ENCODE measurements at regions not wholly inside any gene's neighbourhood (a gene's known extent, or its start where the extent isn't known, plus 50 kb on each side); places are given as distances from the start of the nearest gene placed in this dataset.

- Histone ChIP-seq H3K27ac (ENCODE audit: low read depth, low read length) (no peak overlapping the region), H3K9ac (ENCODE audit: low read depth, low read length) (no peak overlapping the region), H3K27me3 (ENCODE audit: control insufficient read depth, insufficient read depth, low read length) (no peaks in the 10 kb centered on the region), H3K36me3 (ENCODE audit: control insufficient read depth, insufficient read depth, low read length) (no peaks in the 10 kb centered on the region), H3K9me3 (ENCODE audit: control insufficient read depth, insufficient read depth, low read length) (no peaks in the 10 kb centered on the region), H3K4me3 (ENCODE audit: low read depth, low read length) (no peak overlapping the region), H3K4me1 (ENCODE audit: control insufficient read depth, insufficient read depth, low read length) (no peaks in the 10 kb centered on the region)
These were observed 51.8 kb downstream of the POM121L12 start for GRCh38 chr7:53087274-53087673.

- Histone ChIP-seq H3K27me3 (ENCODE audit: control insufficient read depth, insufficient read depth, low read length) (no peaks in the 10 kb centered on the region), H3K4me3 (ENCODE audit: low read depth, low read length) (no peak overlapping the region), H3K36me3 (ENCODE audit: control insufficient read depth, insufficient read depth, low read length) (no peaks in the 10 kb centered on the region), H3K27ac (ENCODE audit: low read depth, low read length) (no peak overlapping the region), H3K9ac (ENCODE audit: low read depth, low read length) (no peak overlapping the region), H3K4me1 (ENCODE audit: control insufficient read depth, insufficient read depth, low read length) (no peaks in the 10 kb centered on the region), H3K9me3 (ENCODE audit: control insufficient read depth, insufficient read depth, low read length) (no peaks in the 10 kb centered on the region)
These were observed 58.8 kb downstream of the POM121L12 start for GRCh38 chr7:53094191-53094590.

- Histone ChIP-seq H3K27me3 (ENCODE audit: control insufficient read depth, insufficient read depth, low read length) (no peaks in the 10 kb centered on the region), H3K9me3 (ENCODE audit: control insufficient read depth, insufficient read depth, low read length) (no peaks in the 10 kb centered on the region)
These were observed 59.4 kb downstream of the POM121L12 start for GRCh38 chr7:53094827-53095226.

GRCh38 chr7:53095731-53096501 is 60.5 kb downstream of the POM121L12 start:
- Histone ChIP-seq H3K9ac (ENCODE audit: low read depth, low read length) (no peak overlapping the region), H3K27ac (ENCODE audit: low read depth, low read length) (no peak overlapping the region), H3K27me3 (ENCODE audit: control insufficient read depth, insufficient read depth, low read length) (no peaks in the 10 kb centered on the region), H3K9me3 (ENCODE audit: control insufficient read depth, insufficient read depth, low read length) (no peaks in the 10 kb centered on the region), H3K36me3 (ENCODE audit: control insufficient read depth, insufficient read depth, low read length) (no peaks in the 10 kb centered on the region), H3K4me1 (ENCODE audit: control insufficient read depth, insufficient read depth, low read length) (no peaks in the 10 kb centered on the region), H3K4me3 (ENCODE audit: low read depth, low read length) (no peak overlapping the region)

More at GRCh38 chr7:53094827-53095226, 59.4 kb downstream of the POM121L12 start:
- H3K27ac ChIP-seq (ENCODE audit: low read depth, low read length), result no peak overlapping the region
- H3K9ac ChIP-seq (ENCODE audit: low read depth, low read length), result no peak overlapping the region
- no peak overlapping the region for H3K4me3 ChIP-seq (ENCODE audit: low read depth, low read length)
- H3K4me1 ChIP-seq (ENCODE audit: control insufficient read depth, insufficient read depth, low read length), result no peaks in the 10 kb centered on the region
- H3K36me3 ChIP-seq (ENCODE audit: control insufficient read depth, insufficient read depth, low read length), result no peaks in the 10 kb centered on the region

- Histone ChIP-seq H3K4me1 (ENCODE audit: control insufficient read depth, insufficient read depth, low read length) (no peaks in the 10 kb centered on the region), H3K36me3 (ENCODE audit: control insufficient read depth, insufficient read depth, low read length) (no peaks in the 10 kb centered on the region), H3K9me3 (ENCODE audit: control insufficient read depth, insufficient read depth, low read length) (no peaks in the 10 kb centered on the region), H3K9ac (ENCODE audit: low read depth, low read length) (no peak overlapping the region), H3K27me3 (ENCODE audit: control insufficient read depth, insufficient read depth, low read length) (no peaks in the 10 kb centered on the region), H3K27ac (ENCODE audit: low read depth, low read length) (no peak overlapping the region), H3K4me3 (ENCODE audit: low read depth, low read length) (no peak overlapping the region)
These were observed 64.7 kb downstream of the POM121L12 start for GRCh38 chr7:53100091-53100490.

- Histone ChIP-seq H3K27ac (ENCODE audit: low read depth, low read length) (no peak overlapping the region), H3K36me3 (ENCODE audit: control insufficient read depth, insufficient read depth, low read length) (no peaks in the 10 kb centered on the region), H3K4me1 (ENCODE audit: control insufficient read depth, insufficient read depth, low read length) (no peaks in the 10 kb centered on the region), H3K4me3 (ENCODE audit: low read depth, low read length) (no peak overlapping the region), H3K9ac (ENCODE audit: low read depth, low read length) (no peak overlapping the region), H3K9me3 (ENCODE audit: control insufficient read depth, insufficient read depth, low read length) (no peaks in the 10 kb centered on the region), H3K27me3 (ENCODE audit: control insufficient read depth, insufficient read depth, low read length) (no peaks in the 10 kb centered on the region)
These were observed 65.6 kb downstream of the POM121L12 start for GRCh38 chr7:53101026-53101425.

- no peak overlapping the region for H3K9ac ChIP-seq (ENCODE audit: low read depth, low read length)
- H3K27me3 ChIP-seq (ENCODE audit: control insufficient read depth, insufficient read depth, low read length), result no peaks in the 10 kb centered on the region
- H3K27ac ChIP-seq (ENCODE audit: low read depth, low read length), result no peak overlapping the region
- H3K4me3 ChIP-seq (ENCODE audit: low read depth, low read length), result no peak overlapping the region
- no peaks in the 10 kb centered on the region for H3K9me3 ChIP-seq (ENCODE audit: control insufficient read depth, insufficient read depth, low read length)
- peaks cover 16% of the 10 kb centered on the region for H3K4me1 ChIP-seq (ENCODE audit: control insufficient read depth, insufficient read depth, low read length)
- H3K36me3 ChIP-seq (ENCODE audit: control insufficient read depth, insufficient read depth, low read length), result no peaks in the 10 kb centered on the region
These were observed 75.0 kb downstream of the POM121L12 start for GRCh38 chr7:53110425-53110824.

- Histone ChIP-seq H3K36me3 (ENCODE audit: control insufficient read depth, insufficient read depth, low read length) (no peaks in the 10 kb centered on the region), H3K9me3 (ENCODE audit: control insufficient read depth, insufficient read depth, low read length) (no peaks in the 10 kb centered on the region), H3K27me3 (ENCODE audit: control insufficient read depth, insufficient read depth, low read length) (no peaks in the 10 kb centered on the region), H3K4me1 (ENCODE audit: control insufficient read depth, insufficient read depth, low read length) (peaks cover 16% of the 10 kb centered on the region), H3K27ac (ENCODE audit: low read depth, low read length) (no peak overlapping the region), H3K9ac (ENCODE audit: low read depth, low read length) (no peak overlapping the region), H3K4me3 (ENCODE audit: low read depth, low read length) (no peak overlapping the region)
These were observed 75.6 kb downstream of the POM121L12 start for GRCh38 chr7:53111031-53111430.

- H3K27me3 ChIP-seq (ENCODE audit: control insufficient read depth, insufficient read depth, low read length), result no peaks in the 10 kb centered on the region
- H3K36me3 ChIP-seq (ENCODE audit: control insufficient read depth, insufficient read depth, low read length), result no peaks in the 10 kb centered on the region
- no peak overlapping the region for H3K4me3 ChIP-seq (ENCODE audit: low read depth, low read length)
- H3K27ac ChIP-seq (ENCODE audit: low read depth, low read length), result no peak overlapping the region
- no peak overlapping the region for H3K9ac ChIP-seq (ENCODE audit: low read depth, low read length)
- H3K4me1 ChIP-seq (ENCODE audit: control insufficient read depth, insufficient read depth, low read length), result peaks cover 16% of the 10 kb centered on the region
- no peaks in the 10 kb centered on the region for H3K9me3 ChIP-seq (ENCODE audit: control insufficient read depth, insufficient read depth, low read length)
These were observed 78.0 kb downstream of the POM121L12 start for GRCh38 chr7:53113424-53113823.

GRCh38 chr7:53119514-53119941 is 84.1 kb downstream of the POM121L12 start:
- H3K36me3 ChIP-seq (ENCODE audit: control insufficient read depth, insufficient read depth, low read length), result no peaks in the 10 kb centered on the region
- no peaks in the 10 kb centered on the region for H3K27me3 ChIP-seq (ENCODE audit: control insufficient read depth, insufficient read depth, low read length)
- no peak overlapping the region for H3K9ac ChIP-seq (ENCODE audit: low read depth, low read length)
- H3K9me3 ChIP-seq (ENCODE audit: control insufficient read depth, insufficient read depth, low read length), result no peaks in the 10 kb centered on the region
- H3K27ac ChIP-seq (ENCODE audit: low read depth, low read length), result no peak overlapping the region
- H3K4me1 ChIP-seq (ENCODE audit: control insufficient read depth, insufficient read depth, low read length), result peaks cover 9% of the 10 kb centered on the region
- no peak overlapping the region for H3K4me3 ChIP-seq (ENCODE audit: low read depth, low read length)

GRCh38 chr7:53121374-53121773 is 85.9 kb downstream of the POM121L12 start:
- no peak overlapping the region for H3K4me3 ChIP-seq (ENCODE audit: low read depth, low read length)
- H3K27ac ChIP-seq (ENCODE audit: low read depth, low read length), result no peak overlapping the region
- no peaks in the 10 kb centered on the region for H3K27me3 ChIP-seq (ENCODE audit: control insufficient read depth, insufficient read depth, low read length)
- H3K9ac ChIP-seq (ENCODE audit: low read depth, low read length), result no peak overlapping the region
- H3K9me3 ChIP-seq (ENCODE audit: control insufficient read depth, insufficient read depth, low read length), result no peaks in the 10 kb centered on the region
- H3K4me1 ChIP-seq (ENCODE audit: control insufficient read depth, insufficient read depth, low read length), result no peaks in the 10 kb centered on the region
- no peaks in the 10 kb centered on the region for H3K36me3 ChIP-seq (ENCODE audit: control insufficient read depth, insufficient read depth, low read length)
